ENCODE measurements at regions not wholly inside any gene's neighbourhood (a gene's known extent, or its start where the extent isn't known, plus 50 kb on each side); places are given as distances from the start of the nearest gene placed in this dataset.

- no peak for TF ChIP-seq ZNF333 (CRISPR knock-in tag; IDR thresholded peaks at IDR 0.05; ENCODE audit: borderline replicate concordance)
- no peak for TF ChIP-seq SP1 (IDR thresholded peaks at IDR 0.05)
- no peak for TF ChIP-seq SP1 (CRISPR knock-in tag; IDR thresholded peaks at IDR 0.05)
Observed at GRCh38 chr5:173753307-173754168, 134.6 kb upstream of the CPEB4 start (continued).

DNA sequence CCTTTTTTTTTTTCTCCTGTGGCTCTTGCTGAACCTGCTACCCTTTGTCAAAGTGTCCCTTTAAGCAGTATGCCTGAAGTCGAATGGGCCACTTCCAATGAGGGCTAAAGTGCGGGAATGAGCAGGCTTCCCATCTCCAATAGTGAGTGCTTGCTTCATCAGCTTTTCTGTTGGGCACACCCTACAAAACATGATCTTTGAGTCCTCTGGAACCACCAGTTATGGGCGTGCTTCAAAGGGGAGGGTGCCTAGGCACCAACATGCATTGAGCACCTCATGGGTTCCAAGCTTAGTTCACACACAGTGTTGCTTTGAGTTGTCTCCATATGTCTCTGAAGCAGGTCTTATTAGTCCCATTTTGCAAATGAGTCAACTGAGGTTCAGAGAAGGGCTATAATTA is 132.8 kb upstream of the CPEB4 start:
- intact Hi-C loops (cut with micrococcal nuclease; ENCODE audit: unreplicated experiment) = no loop called here
- Histone ChIP-seq H3K9me3 (ENCODE audit: low read length) (no peaks in the 10 kb centered on the region), H3K4me3 (replicated peaks in 1 of 3; ENCODE audit: insufficient read depth in 1 of 3, low read depth in 2 of 3, low read length in 3 of 3) (no peak overlapping the region), H3K79me2 (ENCODE audit: insufficient read depth, low read length) (no peaks in the 10 kb centered on the region), H3K4me1 (ENCODE audit: insufficient read depth, low read length) (peaks cover 55% of the 10 kb centered on the region), H4K20me1 (ENCODE audit: insufficient read depth, low read length) (no peaks in the 10 kb centered on the region), H3K36me3 (replicated peaks in 1 of 2; ENCODE audit: control insufficient read depth in 1 of 2, insufficient read depth in 2 of 2, low read length in 2 of 2) (no peaks in the 10 kb centered on the region), H3K4me2 (ENCODE audit: low read depth, low read length) (no peak overlapping the region), H2AFZ (ENCODE audit: low read length) (no peak overlapping the region), H3K27ac (ENCODE audit: extremely low read length, insufficient read depth, low read length) (no peak overlapping the region), H3K27me3 (ENCODE audit: control insufficient read depth in 1 of 2, insufficient read depth in 2 of 2, low read length in 2 of 2) (no peaks in the 10 kb centered on the region), H3K9ac (ENCODE audit: insufficient read depth, low read depth, low read length) (no peak overlapping the region)
- no peak for FAIRE-seq
- in situ Hi-C loops (cut with HindIII; ENCODE audit: extremely low pct_ligation_motif_present, low pct_unique_long_range_greater_than_20kb) = loop anchor here (25.0 kb wide), 1 partner anchor 207 kb away; no protein-coding TSS in a partner anchor
- DNase-seq (ENCODE audit: low spot score) = no peak
- 77% methylated on average over 3 of the region's 3 CpGs for WGBS (ENCODE audit: low lambda C conversion rate)
- ChIA-PET CTCF (ENCODE audit: low intra/inter-chr PET ratio, low total read pairs) (no interaction called here), POLR2A (no interaction called here)
- no peak for TF ChIP-seq RBAK (CRISPR knock-in tag; IDR thresholded peaks at IDR 0.05)
- TF ChIP-seq, protein P1, sequence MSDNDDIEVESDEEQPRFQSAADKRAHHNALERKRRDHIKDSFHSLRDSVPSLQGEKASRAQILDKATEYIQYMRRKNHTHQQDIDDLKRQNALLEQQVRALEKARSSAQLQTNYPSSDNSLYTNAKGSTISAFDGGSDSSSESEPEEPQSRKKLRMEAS (IDR thresholded peaks at IDR 0.05) = no peak
- TF ChIP-seq, protein P2, sequence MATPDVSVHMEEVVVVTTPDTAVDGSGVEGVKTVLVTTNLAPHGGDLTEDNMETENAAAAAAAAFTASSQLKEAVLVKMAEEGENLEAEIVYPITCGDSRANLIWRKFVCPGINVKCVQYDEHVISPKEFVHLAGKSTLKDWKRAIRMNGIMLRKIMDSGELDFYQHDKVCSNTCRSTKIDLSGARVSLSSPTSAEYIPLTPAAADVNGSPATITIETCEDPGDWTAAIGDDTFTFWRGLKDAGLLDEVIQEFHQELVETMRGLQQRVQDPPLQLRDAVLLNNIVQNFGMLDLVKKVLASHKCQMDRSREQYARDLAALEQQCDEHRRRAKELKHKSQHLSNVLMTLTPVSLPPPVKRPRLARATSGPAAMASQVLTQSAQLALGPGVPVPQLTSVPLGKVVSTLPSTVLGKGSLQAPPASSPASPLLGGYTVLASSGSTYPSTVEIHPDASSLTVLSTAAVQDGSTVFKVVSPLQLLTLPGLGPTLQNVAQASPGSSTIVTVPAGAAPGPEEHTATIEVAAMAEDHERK (CRISPR knock-in tag; IDR thresholded peaks at IDR 0.05; ENCODE audit: low read depth) = no peak
- no peak for ATAC-seq
- no TSS peak for BruUV-seq (replicated peaks)

Data from HepG2 (cell line).